ENCODE measurements at regions not wholly inside any gene's neighbourhood (a gene's known extent, or its start where the extent isn't known, plus 50 kb on each side); places are given as distances from the start of the nearest gene placed in this dataset.
"Not testable (repeated sequence)": the region's sequence is repeated elsewhere in the genome, so short reads cannot be mapped to it uniquely, and the experiment has no call there.

DNA sequence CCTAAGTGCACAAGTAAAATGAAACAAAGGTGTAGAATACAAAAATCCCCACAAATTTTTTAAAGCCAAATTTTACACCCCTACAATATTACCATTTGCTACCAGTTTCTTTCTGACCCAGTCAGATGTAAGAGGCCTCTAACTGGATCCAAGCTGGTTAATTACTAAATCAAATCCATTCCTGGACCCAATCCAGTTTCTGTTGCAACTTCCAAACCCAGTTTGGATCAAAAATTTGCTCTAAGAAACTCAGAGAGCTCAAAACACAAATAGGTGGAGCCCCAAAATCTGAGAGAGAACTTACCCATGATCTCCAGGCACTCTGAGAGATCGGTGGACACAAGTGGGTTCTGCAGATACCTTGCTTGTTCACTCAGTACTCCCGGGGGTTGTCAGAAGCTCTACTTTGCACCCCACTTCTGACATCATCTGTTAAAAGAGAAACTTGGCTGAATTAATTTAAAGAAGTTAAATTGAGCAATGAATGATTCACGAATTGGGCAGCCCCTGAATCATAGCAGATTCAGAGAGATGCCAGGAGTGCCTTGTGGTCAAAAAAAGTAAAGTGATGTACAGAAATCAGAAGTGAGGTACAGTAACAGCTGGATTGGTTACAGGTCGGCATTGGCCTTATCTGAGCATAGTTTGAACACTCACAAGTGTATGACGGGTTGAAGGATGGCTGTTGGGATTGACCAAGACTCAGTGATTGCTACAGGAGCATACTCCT, 448.0 kb downstream of the KCNT2 start:
- no peak for DNase-seq (ENCODE audit: low read depth in 2 of 3, low spot score in 2 of 3)

DNA sequence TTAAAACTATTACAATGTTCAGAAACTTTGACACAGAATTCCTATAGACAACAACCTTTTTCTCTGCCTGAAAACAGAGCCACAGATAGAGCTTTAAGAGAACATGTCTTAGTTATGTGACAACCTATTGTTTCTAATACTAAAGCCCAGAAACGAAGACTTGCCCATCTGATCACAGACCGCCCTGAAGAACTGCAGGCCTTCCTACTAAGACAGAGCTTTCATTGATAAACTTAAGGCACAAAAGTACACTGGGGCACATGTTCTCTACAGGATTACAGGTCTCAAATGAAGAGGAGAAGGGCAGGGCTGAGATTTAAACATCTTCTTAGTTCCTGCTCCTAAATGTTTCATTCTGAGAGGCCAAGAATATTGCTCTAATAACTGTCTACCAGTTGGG, 452.7 kb downstream of the KCNT2 start:
- no peak for DNase-seq (ENCODE audit: low read depth in 2 of 3, low spot score in 2 of 3)

DNA sequence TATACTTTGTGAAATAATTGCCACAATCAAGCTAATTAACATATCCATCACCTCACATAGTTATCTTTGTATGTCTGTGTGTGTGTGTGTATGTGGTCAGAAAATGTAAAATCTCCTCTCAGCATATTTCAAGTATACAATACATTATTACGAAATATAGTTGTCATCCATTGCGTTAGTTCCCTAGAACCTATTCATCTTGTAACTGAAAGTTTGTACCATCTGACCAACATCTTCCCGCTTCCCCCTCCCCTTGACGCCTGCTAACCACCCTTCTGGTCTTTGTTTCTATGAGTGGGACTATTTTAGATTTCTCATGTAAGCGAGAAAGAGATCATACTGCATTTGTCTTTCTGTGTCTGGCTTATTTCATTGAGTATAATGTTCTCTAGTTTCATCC, 455.3 kb downstream of the KCNT2 start:
- DNase-seq (ENCODE audit: low read depth in 2 of 3, low spot score in 2 of 3), result no peak

- no peak for DNase-seq (ENCODE audit: low read depth in 2 of 3, low spot score in 2 of 3)
Measured at GRCh38 chr1:196152086-196152485, 456.2 kb downstream of the KCNT2 start.

- DNase-seq (ENCODE audit: low read depth in 2 of 3, low spot score in 2 of 3), result no peak
Measured at GRCh38 chr1:196148367-196148970, 459.8 kb downstream of the KCNT2 start.

DNA sequence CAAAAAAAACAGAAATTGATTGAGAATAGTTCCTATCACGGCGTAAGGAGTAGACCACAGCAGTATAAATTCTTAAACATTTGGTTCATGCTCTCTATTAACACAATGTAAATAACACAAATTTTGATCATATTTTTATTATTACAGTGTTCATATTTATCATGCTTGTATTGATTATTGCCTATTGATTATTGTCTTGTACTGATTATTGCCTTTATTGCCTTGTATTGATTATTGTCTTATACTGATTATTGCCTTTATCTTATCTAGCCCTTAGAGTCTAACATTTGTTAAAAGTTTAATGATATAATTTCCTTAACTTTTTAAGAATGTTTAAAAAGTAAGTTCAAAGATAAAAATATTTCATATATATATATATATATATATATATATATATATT, 460.7 kb downstream of the KCNT2 start:
- no peak for DNase-seq (ENCODE audit: low read depth in 2 of 3, low spot score in 2 of 3)

DNA sequence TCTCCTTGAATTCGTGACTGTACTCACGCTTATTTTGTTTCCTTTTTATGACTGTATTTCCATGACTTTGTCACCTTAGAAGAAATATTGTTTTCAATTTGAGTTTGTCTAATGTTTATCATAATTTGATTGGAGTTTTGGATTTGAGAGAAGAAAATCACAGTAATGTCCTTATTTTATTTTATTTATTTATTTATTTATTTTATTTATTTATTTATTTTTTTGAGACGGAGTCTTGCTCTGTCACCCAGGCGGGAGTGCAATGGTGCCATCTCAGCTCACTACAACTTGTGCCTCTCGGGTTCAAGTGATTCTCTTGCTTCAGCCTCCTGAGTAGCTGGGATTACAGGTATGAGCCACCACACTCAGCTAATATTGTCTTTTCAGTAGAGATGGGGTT, 463.1 kb downstream of the KCNT2 start:
- not testable (repeated sequence) for DNase-seq (ENCODE audit: low read depth in 2 of 3, low spot score in 2 of 3)

- DNase-seq (ENCODE audit: low read depth in 2 of 3, low spot score in 2 of 3), result no peak
Measured at GRCh38 chr1:196144588-196144987, 463.7 kb downstream of the KCNT2 start.

DNA sequence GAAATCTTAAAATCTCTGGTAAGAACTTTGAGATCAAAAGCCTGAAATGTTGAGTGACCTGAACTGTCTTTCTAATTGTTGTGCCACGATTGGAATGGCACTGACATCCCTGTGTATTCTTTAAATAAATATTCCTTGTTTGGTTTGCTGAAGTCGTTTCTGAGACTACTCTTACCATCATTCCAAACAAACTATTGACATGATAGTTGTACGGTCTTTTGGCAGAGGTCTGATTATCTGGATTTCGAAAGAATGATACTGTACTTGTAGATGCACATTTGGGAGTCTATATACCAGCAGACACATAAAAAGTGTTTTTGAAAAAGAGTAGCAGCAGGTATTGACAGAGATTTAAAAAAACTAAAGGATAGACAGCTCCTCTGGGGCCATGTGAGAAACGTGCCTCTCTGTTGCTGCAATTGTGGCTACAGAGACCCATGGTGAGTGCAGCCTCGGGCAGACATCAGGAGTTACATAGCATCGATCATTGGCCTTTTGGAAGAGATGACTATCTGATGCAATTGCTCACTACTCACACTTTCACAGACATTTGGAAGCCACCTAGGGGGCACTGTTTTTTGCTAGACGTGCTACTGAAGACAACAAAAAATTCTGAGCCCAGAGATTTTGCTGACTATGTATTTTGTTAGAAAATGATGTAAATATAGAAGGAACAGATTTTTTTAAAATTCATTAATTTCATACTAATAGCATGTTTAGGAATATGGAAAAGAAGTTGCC, 464.5 kb downstream of the KCNT2 start:
- no peak for DNase-seq (ENCODE audit: low read depth in 2 of 3, low spot score in 2 of 3)

- no peak for DNase-seq (ENCODE audit: low read depth in 2 of 3, low spot score in 2 of 3)
Measured at GRCh38 chr1:196142111-196142640, 466.1 kb downstream of the KCNT2 start.

DNA sequence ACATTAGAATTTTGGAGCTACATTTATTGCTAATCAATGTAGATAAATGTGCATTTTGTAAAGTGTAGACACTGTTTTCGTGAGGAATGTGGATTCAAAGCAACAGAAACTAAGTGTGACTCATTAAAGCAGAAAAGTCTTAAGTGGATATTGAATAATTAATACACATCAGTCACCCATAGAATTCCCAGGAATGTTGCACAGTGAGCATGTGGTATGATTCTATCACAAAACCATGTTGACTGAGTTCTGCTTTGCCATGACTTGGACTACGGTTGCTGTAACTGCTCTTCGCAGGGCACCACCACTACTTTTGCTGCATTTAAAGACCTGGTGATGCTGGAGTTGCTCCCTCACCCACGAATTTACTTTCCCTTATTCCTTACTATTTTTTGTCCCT, 471.8 kb downstream of the KCNT2 start:
- no peak for DNase-seq (ENCODE audit: low read depth in 2 of 3, low spot score in 2 of 3)

GRCh38 chr1:196131691-196132090, 476.5 kb downstream of the KCNT2 start:
- no peak for DNase-seq (ENCODE audit: low read depth in 2 of 3, low spot score in 2 of 3)

GRCh38 chr1:196128835-196129234, 479.4 kb downstream of the KCNT2 start:
- no peak for DNase-seq (ENCODE audit: low read depth in 2 of 3, low spot score in 2 of 3)

DNA sequence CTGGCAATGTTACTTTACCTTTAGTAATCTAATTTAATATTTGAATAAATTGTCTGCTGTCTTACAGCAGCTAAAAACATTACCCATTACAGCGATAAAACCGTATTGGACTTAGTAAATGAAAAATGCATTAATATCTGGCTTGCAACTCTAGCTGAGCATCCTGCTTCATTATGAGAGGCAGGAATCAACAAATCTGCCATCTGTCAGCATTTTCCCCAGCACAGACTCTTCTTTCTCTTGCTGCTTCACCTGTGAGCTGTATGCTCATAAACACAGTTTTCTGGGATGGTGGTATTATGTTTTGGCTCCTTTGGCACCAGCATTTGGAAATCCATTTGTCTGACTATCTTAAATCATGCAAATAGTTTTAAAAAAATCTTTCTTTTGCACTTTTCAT, 487.1 kb downstream of the KCNT2 start:
- no peak for DNase-seq (ENCODE audit: low read depth in 2 of 3, low spot score in 2 of 3)

GRCh38 chr1:196115646-196116045, 492.6 kb downstream of the KCNT2 start:
- no peak for DNase-seq (ENCODE audit: low read depth in 2 of 3, low spot score in 2 of 3)

DNA sequence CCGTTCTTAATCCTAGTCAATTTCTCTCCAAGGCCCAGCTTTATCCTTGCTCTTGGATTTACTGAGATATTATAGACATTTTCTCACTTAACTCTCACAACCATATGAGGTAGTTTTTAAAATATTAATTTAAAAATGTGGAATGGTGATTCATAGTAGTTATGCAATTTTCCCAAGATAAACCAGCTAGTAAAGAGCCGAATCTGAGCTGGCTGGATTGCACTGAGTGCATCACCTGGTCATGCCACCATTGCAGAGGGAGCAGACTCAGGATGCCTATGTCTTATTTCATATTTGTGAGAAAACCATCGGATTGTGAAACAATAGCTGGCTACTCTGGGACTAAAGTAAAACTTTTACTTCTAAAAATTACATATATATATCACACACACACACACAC, 494.0 kb downstream of the KCNT2 start:
- DNase-seq (ENCODE audit: low read depth in 2 of 3, low spot score in 2 of 3), result no peak

DNA sequence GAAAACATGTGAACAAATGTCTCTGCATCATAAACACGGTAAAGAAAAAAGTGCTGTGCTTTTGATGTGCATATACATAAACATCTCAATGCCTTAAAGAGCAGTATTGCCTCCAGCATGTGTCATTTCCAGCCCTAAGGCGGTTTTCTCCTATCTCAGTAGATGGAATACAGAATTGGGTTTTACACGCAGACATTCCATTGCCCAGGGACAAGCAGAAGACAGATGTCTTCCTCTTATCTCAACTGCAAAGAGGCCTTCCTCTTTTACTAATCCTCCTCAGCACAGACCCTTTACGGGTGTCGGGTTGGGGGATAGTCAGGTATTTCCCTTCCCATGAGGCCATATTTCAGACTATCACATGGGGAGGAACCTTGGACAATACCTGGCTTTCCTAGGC, 499.2 kb downstream of the KCNT2 start:
- not testable (repeated sequence) for DNase-seq (ENCODE audit: low read depth in 2 of 3, low spot score in 2 of 3)

- no peak for DNase-seq (ENCODE audit: low read depth in 2 of 3, low spot score in 2 of 3)
Measured at GRCh38 chr1:196105901-196106300, 502.3 kb downstream of the KCNT2 start.

- no peak for DNase-seq (ENCODE audit: low read depth in 2 of 3, low spot score in 2 of 3)
Measured at GRCh38 chr1:196102826-196103225, 505.4 kb downstream of the KCNT2 start.

- DNase-seq (ENCODE audit: low read depth in 2 of 3, low spot score in 2 of 3), result no peak
Measured at GRCh38 chr1:196098000-196098399, 510.2 kb downstream of the KCNT2 start.

- no peak for DNase-seq (ENCODE audit: low read depth in 2 of 3, low spot score in 2 of 3)
Measured at GRCh38 chr1:196094821-196095220, 513.4 kb downstream of the KCNT2 start.

Measured in activated CD8-positive, alpha-beta memory T cell treated with anti-CD3 and anti-CD28 coated beads for 48 hours (primary cell).